GM12878 (cell line): ENCODE measurements at regions not wholly inside any gene's neighbourhood (a gene's known extent, or its start where the extent isn't known, plus 50 kb on each side); places are given as distances from the start of the nearest gene placed in this dataset.
"Not testable (repeated sequence)": the region's sequence is repeated elsewhere in the genome, so short reads cannot be mapped to it uniquely, and the experiment has no call there.

Source experiments
- CHD2 ChIP-seq: IDR thresholded peaks from 2 replicates; pipeline ENCODE4 v1.6.1; 2011; ENCODE audit warnings: low read depth, low read length, improper control_type of control experiment, borderline replicate concordance
- NR2C1 ChIP-seq: fragments of 450-650 bp; IDR thresholded peaks from 2 replicates; pipeline ENCODE4 v1.6.1; 2017; ENCODE audit warnings: antibody characterized with exemption, mild to moderate bottlenecking, moderate library complexity

- not testable (repeated sequence) for TF ChIP-seq NR2C1, CHD2
These were observed 181.1 kb upstream of the ZNF469 start for GRCh38 chr16:88201611-88202010.
